WTC11 (cell line): ENCODE measurements at regions not wholly inside any gene's neighbourhood (a gene's known extent, or its start where the extent isn't known, plus 50 kb on each side); places are given as distances from the start of the nearest gene placed in this dataset.

Experiments
- FOXP1 ChIP-seq: sonication (generic); formaldehyde crosslinking; IDR thresholded peaks from 2 replicates; pipeline ENCODE4 v1.8.0; 2022; ENCODE audit warnings: missing genetic modification reagents, mild to moderate bottlenecking, moderate library complexity, borderline replicate concordance
- ZBTB43 ChIP-seq: sonication (generic); formaldehyde crosslinking; IDR thresholded peaks from 2 replicates; pipeline ENCODE4 v1.8.1; 2023; ENCODE audit warnings: mild to moderate bottlenecking, missing genetic modification reagents

DNA sequence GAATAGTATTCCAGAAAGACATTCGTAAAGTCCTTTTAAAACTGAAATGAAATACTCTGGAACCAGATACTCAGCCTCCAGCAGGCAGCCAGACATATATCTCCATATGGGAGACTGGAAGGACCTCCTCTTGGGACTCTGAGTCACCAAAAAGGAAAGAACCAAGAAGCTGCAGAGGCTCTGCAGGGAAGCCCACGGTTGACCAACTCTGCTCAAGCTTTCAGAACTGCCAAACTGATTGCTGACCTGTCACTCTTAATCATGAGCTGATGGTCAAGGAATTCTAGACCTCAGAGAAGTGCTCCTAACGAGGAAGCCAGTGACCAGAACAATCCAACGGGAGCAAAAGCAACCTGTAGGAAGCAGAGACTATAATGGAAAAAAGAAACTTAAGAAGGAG is 434.7 kb downstream of the EIPR1 start:
- TF ChIP-seq ZBTB43 (no peak), FOXP1 (CRISPR knock-in tag) (no peak)
